ENCODE measurements at regions not wholly inside any gene's neighbourhood (a gene's known extent, or its start where the extent isn't known, plus 50 kb on each side); places are given as distances from the start of the nearest gene placed in this dataset.

GRCh38 chr2:43007901-43008300 is 215.5 kb upstream of the HAAO start:
- TF ChIP-seq, protein P1, sequence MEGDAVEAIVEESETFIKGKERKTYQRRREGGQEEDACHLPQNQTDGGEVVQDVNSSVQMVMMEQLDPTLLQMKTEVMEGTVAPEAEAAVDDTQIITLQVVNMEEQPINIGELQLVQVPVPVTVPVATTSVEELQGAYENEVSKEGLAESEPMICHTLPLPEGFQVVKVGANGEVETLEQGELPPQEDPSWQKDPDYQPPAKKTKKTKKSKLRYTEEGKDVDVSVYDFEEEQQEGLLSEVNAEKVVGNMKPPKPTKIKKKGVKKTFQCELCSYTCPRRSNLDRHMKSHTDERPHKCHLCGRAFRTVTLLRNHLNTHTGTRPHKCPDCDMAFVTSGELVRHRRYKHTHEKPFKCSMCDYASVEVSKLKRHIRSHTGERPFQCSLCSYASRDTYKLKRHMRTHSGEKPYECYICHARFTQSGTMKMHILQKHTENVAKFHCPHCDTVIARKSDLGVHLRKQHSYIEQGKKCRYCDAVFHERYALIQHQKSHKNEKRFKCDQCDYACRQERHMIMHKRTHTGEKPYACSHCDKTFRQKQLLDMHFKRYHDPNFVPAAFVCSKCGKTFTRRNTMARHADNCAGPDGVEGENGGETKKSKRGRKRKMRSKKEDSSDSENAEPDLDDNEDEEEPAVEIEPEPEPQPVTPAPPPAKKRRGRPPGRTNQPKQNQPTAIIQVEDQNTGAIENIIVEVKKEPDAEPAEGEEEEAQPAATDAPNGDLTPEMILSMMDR (IDR thresholded peaks at IDR 0.05 in 4 of 5, conservative IDR thresholded peaks at IDR 0.05 in 1 of 5), result no peak
- TF ChIP-seq POLR2A (IDR thresholded peaks at IDR 0.05), result no peak

All from gastrocnemius medialis (tissue), 4 donors.